SK-N-SH (cell line): ENCODE measurements at regions not wholly inside any gene's neighbourhood (a gene's known extent, or its start where the extent isn't known, plus 50 kb on each side); places are given as distances from the start of the nearest gene placed in this dataset.

ENCODE experiments used
- CTCF ChIA-PET: fragments of 300-600, 350-600 bp; formaldehyde crosslinking; extraction: SDS; loops from one replicate; lab custom pipeline; 2021; lab: Yijun Ruan, JAX
- POLR2A ChIA-PET: fragments of 350-600 bp; sonication (Branson Sonifier 250); formaldehyde crosslinking; extraction: SDS; loops from one replicate; lab custom pipeline; 2020; ENCODE audit warnings: antibody characterized with exemption, inconsistent platforms; lab: Yijun Ruan, JAX
- DNase-seq: peaks from one replicate; pipeline ENCODE4 v3.0.0; 2012
- H2AFZ ChIP-seq: fragments of 200-600 bp; sonication (generic); 2 replicates; pipeline ENCODE4 v1.8.1; 2016; ENCODE audit warnings: antibody characterized with exemption, mild to moderate bottlenecking, low read depth
- H3F3A ChIP-seq: fragments of 200-600 bp; sonication (generic); replicated peaks from 2 replicates; pipeline ENCODE3; 2016; ENCODE audit warnings: antibody characterized with exemption, mild to moderate bottlenecking; ENCODE audit not compliant: insufficient read depth
- H3K27ac ChIP-seq, 2 experiments: fragments of 200-500 bp in 1 of 2; fragments of 200-600 bp in 1 of 2; sonication (Bioruptor generic) in 1 of 2; sonication (generic), shearing (Covaris generic) in 1 of 2; 2 replicates each; pipeline versions ENCODE4 v1.5.1 to v1.6.1; 2014 to 2016; ENCODE audit warnings: low read depth in 2 of 2, inconsistent platforms in 1 of 2, low read length in 1 of 2, mild to moderate bottlenecking in 1 of 2, mixed read lengths in 1 of 2
- H3K27me3 ChIP-seq: fragments of 200-600 bp; sonication (generic), shearing (Covaris generic); 2 replicates; pipeline ENCODE4 v1.6.1; 2016; ENCODE audit warnings: mixed run types; ENCODE audit not compliant: insufficient read depth
- H3K36me3 ChIP-seq, 2 experiments: fragments of 200-500 bp in 1 of 2; fragments of 200-600 bp in 1 of 2; sonication (Bioruptor generic) in 1 of 2; sonication (generic) in 1 of 2; replicated peaks in 1 of 2; 2 replicates each; pipeline versions ENCODE3 to v1.5.1; 2014 to 2016; ENCODE audit warnings: low read length in 1 of 2, mild to moderate bottlenecking in 1 of 2; ENCODE audit not compliant: insufficient read depth in 2 of 2, control insufficient read depth in 1 of 2
- H3K4me1 ChIP-seq, 2 experiments: fragments of 200-500 bp in 1 of 2; fragments of 200-600 bp in 1 of 2; sonication (Bioruptor generic) in 1 of 2; sonication (generic), shearing (Covaris generic) in 1 of 2; 2 replicates each; pipeline versions ENCODE4 v1.5.1 to v1.6.1; 2014 to 2016; ENCODE audit warnings: low read depth in 1 of 2, low read length in 1 of 2, mixed run types in 1 of 2; ENCODE audit not compliant: insufficient read depth in 2 of 2, control insufficient read depth in 1 of 2
- H3K4me2 ChIP-seq: fragments of 200-600 bp; sonication (generic), shearing (Covaris generic); 2 replicates; pipeline ENCODE4 v1.6.1; 2017; ENCODE audit warnings: mixed run types
- H3K4me3 ChIP-seq, 2 experiments: fragments of 200-500 bp in 1 of 2; fragments of 200-600 bp in 1 of 2; sonication (Bioruptor generic) in 1 of 2; sonication (generic), shearing (Covaris generic) in 1 of 2; 2 replicates each; pipeline versions ENCODE4 v1.5.1 to v1.8.1; 2014 to 2016; ENCODE audit warnings: low read depth in 2 of 2, inconsistent platforms in 1 of 2, low read length in 1 of 2, mild to moderate bottlenecking in 1 of 2, mixed read lengths in 1 of 2, moderate library complexity in 1 of 2
- H3K79me2 ChIP-seq: fragments of 200-600 bp; sonication (generic); 2 replicates; pipeline ENCODE4 v1.8.1; 2017; ENCODE audit warnings: mild to moderate bottlenecking; ENCODE audit not compliant: insufficient read depth
- H3K9ac ChIP-seq: fragments of 200-600 bp; sonication (generic); 2 replicates; pipeline ENCODE4 v1.6.1; 2017; ENCODE audit warnings: mixed run types
- H3K9me2 ChIP-seq: fragments of 200-600 bp; sonication (generic); 2 replicates; pipeline ENCODE4 v1.6.1; 2017; ENCODE audit warnings: mixed run types
- H3K9me3 ChIP-seq: fragments of 200-600 bp; sonication (generic); 2 replicates; pipeline ENCODE4 v1.6.1; 2017; ENCODE audit warnings: mixed run types, mild to moderate bottlenecking, moderate library complexity
- H4K20me1 ChIP-seq: fragments of 200-600 bp; sonication (generic); 2 replicates; pipeline ENCODE4 v1.6.1; 2017; ENCODE audit warnings: mild to moderate bottlenecking, mixed run types; ENCODE audit not compliant: insufficient read depth
- EZH2phosphoT487 ChIP-seq: fragments of 200-600 bp; sonication (generic); IDR thresholded peaks from 2 replicates; pipeline ENCODE4 v1.6.1; 2017; ENCODE audit warnings: low read depth, mixed run types, mild to moderate bottlenecking, antibody characterized with exemption, moderate library complexity, borderline replicate concordance
- GATA2 ChIP-seq: sonication (generic); formaldehyde crosslinking; IDR thresholded peaks from 2 replicates; pipeline ENCODE4 v1.5.0; 2020; ENCODE audit warnings: mild to moderate bottlenecking, missing genetic modification reagents
- JUND ChIP-seq: IDR thresholded peaks from 2 replicates; pipeline ENCODE4 v1.4.0; 2012
- NRF1 ChIP-seq: IDR thresholded peaks from 2 replicates; pipeline ENCODE4 v1.6.1; 2012; ENCODE audit warnings: low read depth, mild to moderate bottlenecking, low read length
- RCOR1 ChIP-seq: fragments of 150-350 bp; IDR thresholded peaks from 2 replicates; pipeline ENCODE4 v1.6.1; 2017; ENCODE audit warnings: antibody characterized with exemption, low read length
- RFX5 ChIP-seq: IDR thresholded peaks from 2 replicates; pipeline ENCODE4 v1.6.1; 2012; ENCODE audit warnings: mild to moderate bottlenecking, improper control_type of control experiment, low read length
- WGBS: methylation state at CpG from one replicate; pipeline ENCODE4 v1.1.6; 2017; ENCODE audit warnings: low lambda C conversion rate; 5-methylcytosine and 5-hydroxymethylcytosine counted together
- TF ChIP-seq, protein P1 (sequence below): IDR thresholded peaks from 2 replicates; pipeline ENCODE4 v1.6.1; 2012; ENCODE audit warnings: mild to moderate bottlenecking, low read depth, low read length, moderate library complexity
- TF ChIP-seq, protein P2 (sequence below): fragments of 150-350 bp; IDR thresholded peaks from 2 replicates; pipeline ENCODE4 v1.6.1; 2017; ENCODE audit warnings: antibody characterized with exemption, low read length, low read depth, borderline replicate concordance
- TF ChIP-seq, protein P3 (sequence below): fragments of 200-600 bp; sonication (generic); IDR thresholded peaks from 2 replicates; pipeline ENCODE4 v1.6.1; 2017; ENCODE audit warnings: antibody characterized with exemption, mild to moderate bottlenecking, moderate library complexity
- TF ChIP-seq, protein P4 (sequence below): IDR thresholded peaks from 2 replicates; pipeline ENCODE4 v1.4.0; 2012; ENCODE audit warnings: low read depth, borderline replicate concordance

DNA sequence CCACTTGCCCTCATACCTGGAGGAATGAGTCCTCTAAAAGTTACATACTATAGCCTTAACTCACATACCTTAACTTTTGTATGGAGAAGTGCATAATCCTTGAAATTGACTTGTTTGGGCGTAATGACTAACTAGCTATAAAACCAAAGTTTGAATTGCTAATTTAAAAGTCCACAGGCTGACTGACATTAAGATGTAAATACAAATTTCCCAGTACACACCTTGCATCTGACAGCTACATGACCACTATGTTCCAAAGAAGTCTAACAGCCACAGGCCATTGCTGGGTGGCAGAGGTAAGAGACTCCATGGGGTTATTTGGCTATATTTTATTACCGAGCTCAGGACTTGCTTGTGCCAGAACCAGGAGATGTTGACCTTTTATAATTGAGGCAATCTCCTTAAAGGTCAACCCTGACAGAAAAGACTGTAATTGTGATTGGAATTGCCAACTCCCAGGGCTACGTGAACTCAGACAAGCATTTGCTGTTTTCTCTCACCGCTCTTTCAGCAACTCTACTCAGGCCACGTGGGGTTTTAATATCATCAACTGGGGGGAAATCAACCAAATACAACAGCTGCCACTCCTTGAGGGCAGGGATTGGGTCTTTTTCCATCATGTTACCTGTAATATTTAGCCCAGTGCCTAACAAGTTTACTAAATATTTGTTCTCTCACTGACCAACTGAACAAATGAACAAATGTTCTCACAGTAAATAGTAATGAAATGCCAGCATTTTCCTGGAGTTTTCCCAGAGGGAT, 139.9 kb downstream of the SEMA6D start:
- Histone ChIP-seq H3K36me3 (no peaks in the 10 kb centered on the region), H3K9me3 (no peaks in the 10 kb centered on the region), H3K4me3 (no peak overlapping the region), H3K4me2 (no peak overlapping the region), H4K20me1 (no peaks in the 10 kb centered on the region), H3K9ac (no peak overlapping the region), H3K9me2 (no peaks in the 10 kb centered on the region), H3K4me1 (no peaks in the 10 kb centered on the region), H3K27ac (no peak overlapping the region), H2AFZ (no peak overlapping the region), H3K27me3 (no peaks in the 10 kb centered on the region), H3F3A (no peaks in the 10 kb centered on the region)
- DNase-seq, result no peak
- CTCF ChIA-PET, result interaction anchor here (0.9 kb wide), 1 partner anchor 14 kb away, joined by 3 read pairs; no protein-coding TSS in a partner anchor
- WGBS, result 50% methylated on average over 4 of the region's 5 CpGs
- TF ChIP-seq RFX5 (no peak), JUND (no peak), RCOR1 (no peak), EZH2phosphoT487 (no peak), GATA2 (CRISPR knock-in tag) (no peak), NRF1 (no peak)
- TF ChIP-seq, protein P1, sequence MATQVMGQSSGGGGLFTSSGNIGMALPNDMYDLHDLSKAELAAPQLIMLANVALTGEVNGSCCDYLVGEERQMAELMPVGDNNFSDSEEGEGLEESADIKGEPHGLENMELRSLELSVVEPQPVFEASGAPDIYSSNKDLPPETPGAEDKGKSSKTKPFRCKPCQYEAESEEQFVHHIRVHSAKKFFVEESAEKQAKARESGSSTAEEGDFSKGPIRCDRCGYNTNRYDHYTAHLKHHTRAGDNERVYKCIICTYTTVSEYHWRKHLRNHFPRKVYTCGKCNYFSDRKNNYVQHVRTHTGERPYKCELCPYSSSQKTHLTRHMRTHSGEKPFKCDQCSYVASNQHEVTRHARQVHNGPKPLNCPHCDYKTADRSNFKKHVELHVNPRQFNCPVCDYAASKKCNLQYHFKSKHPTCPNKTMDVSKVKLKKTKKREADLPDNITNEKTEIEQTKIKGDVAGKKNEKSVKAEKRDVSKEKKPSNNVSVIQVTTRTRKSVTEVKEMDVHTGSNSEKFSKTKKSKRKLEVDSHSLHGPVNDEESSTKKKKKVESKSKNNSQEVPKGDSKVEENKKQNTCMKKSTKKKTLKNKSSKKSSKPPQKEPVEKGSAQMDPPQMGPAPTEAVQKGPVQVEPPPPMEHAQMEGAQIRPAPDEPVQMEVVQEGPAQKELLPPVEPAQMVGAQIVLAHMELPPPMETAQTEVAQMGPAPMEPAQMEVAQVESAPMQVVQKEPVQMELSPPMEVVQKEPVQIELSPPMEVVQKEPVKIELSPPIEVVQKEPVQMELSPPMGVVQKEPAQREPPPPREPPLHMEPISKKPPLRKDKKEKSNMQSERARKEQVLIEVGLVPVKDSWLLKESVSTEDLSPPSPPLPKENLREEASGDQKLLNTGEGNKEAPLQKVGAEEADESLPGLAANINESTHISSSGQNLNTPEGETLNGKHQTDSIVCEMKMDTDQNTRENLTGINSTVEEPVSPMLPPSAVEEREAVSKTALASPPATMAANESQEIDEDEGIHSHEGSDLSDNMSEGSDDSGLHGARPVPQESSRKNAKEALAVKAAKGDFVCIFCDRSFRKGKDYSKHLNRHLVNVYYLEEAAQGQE, result no peak
- TF ChIP-seq, protein P2, sequence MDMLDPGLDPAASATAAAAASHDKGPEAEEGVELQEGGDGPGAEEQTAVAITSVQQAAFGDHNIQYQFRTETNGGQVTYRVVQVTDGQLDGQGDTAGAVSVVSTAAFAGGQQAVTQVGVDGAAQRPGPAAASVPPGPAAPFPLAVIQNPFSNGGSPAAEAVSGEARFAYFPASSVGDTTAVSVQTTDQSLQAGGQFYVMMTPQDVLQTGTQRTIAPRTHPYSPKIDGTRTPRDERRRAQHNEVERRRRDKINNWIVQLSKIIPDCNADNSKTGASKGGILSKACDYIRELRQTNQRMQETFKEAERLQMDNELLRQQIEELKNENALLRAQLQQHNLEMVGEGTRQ, result no peak
- TF ChIP-seq, protein P3, sequence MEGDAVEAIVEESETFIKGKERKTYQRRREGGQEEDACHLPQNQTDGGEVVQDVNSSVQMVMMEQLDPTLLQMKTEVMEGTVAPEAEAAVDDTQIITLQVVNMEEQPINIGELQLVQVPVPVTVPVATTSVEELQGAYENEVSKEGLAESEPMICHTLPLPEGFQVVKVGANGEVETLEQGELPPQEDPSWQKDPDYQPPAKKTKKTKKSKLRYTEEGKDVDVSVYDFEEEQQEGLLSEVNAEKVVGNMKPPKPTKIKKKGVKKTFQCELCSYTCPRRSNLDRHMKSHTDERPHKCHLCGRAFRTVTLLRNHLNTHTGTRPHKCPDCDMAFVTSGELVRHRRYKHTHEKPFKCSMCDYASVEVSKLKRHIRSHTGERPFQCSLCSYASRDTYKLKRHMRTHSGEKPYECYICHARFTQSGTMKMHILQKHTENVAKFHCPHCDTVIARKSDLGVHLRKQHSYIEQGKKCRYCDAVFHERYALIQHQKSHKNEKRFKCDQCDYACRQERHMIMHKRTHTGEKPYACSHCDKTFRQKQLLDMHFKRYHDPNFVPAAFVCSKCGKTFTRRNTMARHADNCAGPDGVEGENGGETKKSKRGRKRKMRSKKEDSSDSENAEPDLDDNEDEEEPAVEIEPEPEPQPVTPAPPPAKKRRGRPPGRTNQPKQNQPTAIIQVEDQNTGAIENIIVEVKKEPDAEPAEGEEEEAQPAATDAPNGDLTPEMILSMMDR, result no peak
- TF ChIP-seq, protein P4, sequence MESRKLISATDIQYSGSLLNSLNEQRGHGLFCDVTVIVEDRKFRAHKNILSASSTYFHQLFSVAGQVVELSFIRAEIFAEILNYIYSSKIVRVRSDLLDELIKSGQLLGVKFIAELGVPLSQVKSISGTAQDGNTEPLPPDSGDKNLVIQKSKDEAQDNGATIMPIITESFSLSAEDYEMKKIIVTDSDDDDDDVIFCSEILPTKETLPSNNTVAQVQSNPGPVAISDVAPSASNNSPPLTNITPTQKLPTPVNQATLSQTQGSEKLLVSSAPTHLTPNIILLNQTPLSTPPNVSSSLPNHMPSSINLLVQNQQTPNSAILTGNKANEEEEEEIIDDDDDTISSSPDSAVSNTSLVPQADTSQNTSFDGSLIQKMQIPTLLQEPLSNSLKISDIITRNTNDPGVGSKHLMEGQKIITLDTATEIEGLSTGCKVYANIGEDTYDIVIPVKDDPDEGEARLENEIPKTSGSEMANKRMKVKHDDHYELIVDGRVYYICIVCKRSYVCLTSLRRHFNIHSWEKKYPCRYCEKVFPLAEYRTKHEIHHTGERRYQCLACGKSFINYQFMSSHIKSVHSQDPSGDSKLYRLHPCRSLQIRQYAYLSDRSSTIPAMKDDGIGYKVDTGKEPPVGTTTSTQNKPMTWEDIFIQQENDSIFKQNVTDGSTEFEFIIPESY, result no peak
- TF ChIP-seq, all 33 proteins: peak for 0
- no peaks in the 10 kb centered on the region for H3K79me2 ChIP-seq
- POLR2A ChIA-PET, result no interaction called here
